ENCODE measurements at regions not wholly inside any gene's neighbourhood (a gene's known extent, or its start where the extent isn't known, plus 50 kb on each side); places are given as distances from the start of the nearest gene placed in this dataset.

GRCh38 chr10:85377029-85377806 is 989.4 kb downstream of the GRID1 start:
- no peak for DNase-seq
- no peaks in the 10 kb centered on the region for H3K9me3 Mint-ChIP-seq
- no peaks in the 10 kb centered on the region for H3K4me1 Mint-ChIP-seq
- no peak overlapping the region for H3K27ac Mint-ChIP-seq
- peaks cover 12% of the 10 kb centered on the region for H3K27me3 Mint-ChIP-seq (ENCODE audit: low read depth, poor library complexity)
- H3K36me3 Mint-ChIP-seq (ENCODE audit: low read depth) = no peaks in the 10 kb centered on the region
- no peak overlapping the region for H3K4me3 Mint-ChIP-seq
- no peak for TF ChIP-seq CTCF (IDR thresholded peaks at IDR 0.05)

GRCh38 chr10:85379338-85379737 is 987.3 kb downstream of the GRID1 start:
- Mint-ChIP-seq H3K9me3 (no peaks in the 10 kb centered on the region), H3K27ac (no peak overlapping the region), H3K36me3 (ENCODE audit: low read depth) (no peaks in the 10 kb centered on the region), H3K27me3 (ENCODE audit: low read depth, poor library complexity) (peaks cover 8% of the 10 kb centered on the region), H3K4me3 (no peak overlapping the region), H3K4me1 (no peaks in the 10 kb centered on the region)
- no peak for DNase-seq
- TF ChIP-seq CTCF (IDR thresholded peaks at IDR 0.05) = no peak

- no peaks in the 10 kb centered on the region for H3K36me3 Mint-ChIP-seq (ENCODE audit: low read depth)
- no peaks in the 10 kb centered on the region for H3K27me3 Mint-ChIP-seq (ENCODE audit: low read depth, poor library complexity)
- no peaks in the 10 kb centered on the region for H3K4me1 Mint-ChIP-seq
- DNase-seq = no peak
- H3K9me3 Mint-ChIP-seq = peaks cover 4% of the 10 kb centered on the region
- no peak overlapping the region for H3K4me3 Mint-ChIP-seq
- no peak overlapping the region for H3K27ac Mint-ChIP-seq
- no peak for TF ChIP-seq CTCF (IDR thresholded peaks at IDR 0.05)
Observed at GRCh38 chr10:85400981-85401695, 965.5 kb downstream of the GRID1 start.

GRCh38 chr10:85402541-85402940 is 964.1 kb downstream of the GRID1 start:
- Mint-ChIP-seq H3K27me3 (ENCODE audit: low read depth, poor library complexity) (no peaks in the 10 kb centered on the region), H3K4me3 (no peak overlapping the region), H3K4me1 (peaks cover 6% of the 10 kb centered on the region), H3K9me3 (peaks cover 4% of the 10 kb centered on the region), H3K36me3 (ENCODE audit: low read depth) (no peaks in the 10 kb centered on the region), H3K27ac (no peak overlapping the region)
- DNase-seq = no peak
- no peak for TF ChIP-seq CTCF (IDR thresholded peaks at IDR 0.05)

DNA sequence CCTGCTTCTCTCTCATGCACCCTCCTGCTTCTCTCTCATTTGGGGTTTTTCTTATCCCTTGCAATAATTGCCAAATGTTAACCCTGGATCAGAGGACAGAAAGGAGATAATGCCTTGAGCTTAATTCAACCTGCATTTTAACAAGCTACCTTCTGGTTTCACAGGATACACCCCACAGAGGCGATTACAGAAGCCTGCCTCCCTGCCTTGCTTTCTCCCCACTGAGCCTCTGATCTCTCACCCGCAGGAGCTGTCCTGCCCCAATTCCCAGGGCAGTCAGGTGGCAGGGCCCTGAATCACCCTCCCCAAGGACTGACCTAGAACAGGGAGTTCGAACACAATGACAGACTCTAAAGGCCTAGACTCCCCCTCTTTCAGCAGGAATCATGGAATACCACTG is 959.5 kb downstream of the GRID1 start:
- H3K4me1 Mint-ChIP-seq = peaks cover 9% of the 10 kb centered on the region
- peaks cover 24% of the 10 kb centered on the region for H3K9me3 Mint-ChIP-seq
- H3K36me3 Mint-ChIP-seq (ENCODE audit: low read depth) = peaks cover 5% of the 10 kb centered on the region
- no peak overlapping the region for H3K27ac Mint-ChIP-seq
- H3K4me3 Mint-ChIP-seq = no peak overlapping the region
- no peak for TF ChIP-seq CTCF (IDR thresholded peaks at IDR 0.05)
- peaks cover 3% of the 10 kb centered on the region for H3K27me3 Mint-ChIP-seq (ENCODE audit: low read depth, poor library complexity)
- no peak for DNase-seq
